Activated CD8-positive, alpha-beta memory T cell treated with anti-CD3 and anti-CD28 coated beads, Interleukin-2, amount 50 U/mL, for 48 hours (primary cell): ENCODE measurements at regions not wholly inside any gene's neighbourhood (a gene's known extent, or its start where the extent isn't known, plus 50 kb on each side); places are given as distances from the start of the nearest gene placed in this dataset.

Experiments
- DNase-seq: peaks from one replicate; pipeline ENCODE4 v3.0.0-alpha.2; 2020

- DNase-seq: no peak
Measured at GRCh38 chr4:14264437-14264836, 636.9 kb upstream of the BOD1L1 start.

DNA sequence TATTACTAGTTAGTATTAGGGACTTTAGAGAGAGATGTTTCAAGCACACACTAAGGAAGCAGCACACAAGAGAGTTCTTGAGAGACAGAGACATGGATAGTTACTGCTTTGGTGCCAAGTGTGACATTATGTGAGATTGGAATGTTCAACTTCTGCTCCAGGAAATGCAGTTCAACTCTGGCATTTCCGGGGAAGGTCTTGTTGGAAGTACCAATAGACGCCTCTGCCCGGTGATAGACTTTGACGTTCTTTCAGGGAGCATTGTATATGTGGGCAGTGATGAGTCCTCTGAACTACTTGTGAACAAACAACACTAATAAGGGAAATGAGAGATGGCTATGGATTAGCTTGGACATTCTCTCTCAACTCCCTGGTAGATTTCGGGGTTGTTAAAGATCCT lies 638.1 kb upstream of the BOD1L1 start:
- DNase-seq: no peak

- no peak for DNase-seq
Measured at GRCh38 chr4:14267373-14268060, 640.0 kb upstream of the BOD1L1 start.

GRCh38 chr4:14269824-14270223 lies 642.3 kb upstream of the BOD1L1 start:
- DNase-seq: no peak

DNA sequence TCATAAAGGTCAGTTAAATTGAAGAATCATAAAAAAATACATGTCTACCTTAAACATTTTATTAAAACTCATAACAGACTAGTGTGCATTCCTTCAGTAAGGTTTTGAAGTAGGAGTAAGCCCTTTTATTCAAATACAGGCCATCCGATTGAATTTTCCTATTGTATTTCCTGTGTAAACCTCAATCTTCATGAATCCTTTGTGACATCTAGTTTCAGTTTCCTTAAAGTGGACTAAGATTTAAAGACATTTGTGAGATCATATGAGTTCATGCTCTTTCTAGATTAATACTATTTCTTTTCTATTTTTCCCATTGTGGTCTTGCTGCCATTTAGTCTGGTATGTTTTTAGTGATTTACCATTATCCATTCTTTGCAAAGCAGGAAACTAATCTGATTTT lies 644.7 kb upstream of the BOD1L1 start:
- DNase-seq: no peak

DNA sequence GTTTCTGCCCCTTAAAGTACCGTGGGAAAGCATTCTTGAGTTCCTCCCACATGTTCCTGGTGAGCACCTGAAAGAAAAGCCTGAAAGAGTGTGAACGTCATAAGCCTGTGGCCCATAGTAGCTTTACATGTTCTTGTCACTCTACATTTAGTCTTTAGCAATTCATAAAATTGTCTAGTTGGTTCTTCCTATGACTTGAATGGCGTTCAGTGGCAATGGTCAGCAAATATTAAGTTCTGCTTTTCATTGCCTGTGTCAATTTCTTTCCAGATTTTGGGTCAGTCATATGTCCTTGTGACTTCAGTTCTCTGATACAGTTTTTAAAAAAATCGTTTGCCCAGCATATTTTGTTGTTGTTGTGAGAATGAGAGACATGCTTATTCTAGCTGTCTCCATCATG lies 650.0 kb upstream of the BOD1L1 start:
- no peak for DNase-seq

GRCh38 chr4:14280567-14280966 lies 653.0 kb upstream of the BOD1L1 start:
- DNase-seq: no peak

- no peak for DNase-seq
Measured at GRCh38 chr4:14284578-14284977, 657.1 kb upstream of the BOD1L1 start.

DNA sequence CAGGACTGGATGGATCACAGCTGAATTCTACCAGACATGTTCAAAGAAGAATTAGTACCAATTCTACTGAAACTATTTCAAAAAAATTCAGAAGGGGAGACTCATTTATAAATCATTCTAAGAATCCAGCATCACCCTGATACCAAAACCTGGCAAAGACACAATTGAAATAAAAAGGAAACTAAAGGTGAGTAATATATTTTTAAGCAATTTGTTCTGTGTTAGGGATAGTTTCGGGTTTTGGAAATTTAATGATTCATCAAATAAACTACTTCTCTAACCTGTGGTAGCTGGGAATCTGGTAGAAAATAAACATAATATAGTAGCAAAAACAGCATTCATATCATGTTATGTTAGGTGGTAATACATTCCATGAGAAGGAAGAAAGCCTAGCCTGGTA lies 662.2 kb upstream of the BOD1L1 start:
- no peak for DNase-seq

GRCh38 chr4:14293582-14293981 lies 666.1 kb upstream of the BOD1L1 start:
- DNase-seq: no peak

DNA sequence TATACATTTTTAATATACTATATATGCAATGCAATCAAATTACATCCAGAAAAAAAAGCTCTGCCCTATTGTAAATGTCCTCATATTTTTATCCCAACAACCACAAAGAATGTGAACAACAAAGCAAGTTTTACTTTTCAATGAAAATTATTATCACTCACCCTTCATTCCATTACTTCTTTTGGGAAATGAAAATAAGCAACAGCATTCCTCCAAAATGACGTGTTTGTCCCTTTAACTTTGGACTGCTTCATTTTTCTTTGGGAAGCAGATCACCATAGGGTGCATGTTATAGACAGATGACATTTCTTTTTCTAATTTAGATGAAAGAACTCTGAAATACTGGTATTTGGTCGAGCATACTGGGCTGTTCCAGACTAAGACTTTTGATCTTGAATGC lies 667.1 kb upstream of the BOD1L1 start:
- no peak for DNase-seq

- DNase-seq: no peak
Measured at GRCh38 chr4:14299166-14299565, 671.6 kb upstream of the BOD1L1 start.

GRCh38 chr4:14302021-14302420 lies 674.5 kb upstream of the BOD1L1 start:
- no peak for DNase-seq

DNA sequence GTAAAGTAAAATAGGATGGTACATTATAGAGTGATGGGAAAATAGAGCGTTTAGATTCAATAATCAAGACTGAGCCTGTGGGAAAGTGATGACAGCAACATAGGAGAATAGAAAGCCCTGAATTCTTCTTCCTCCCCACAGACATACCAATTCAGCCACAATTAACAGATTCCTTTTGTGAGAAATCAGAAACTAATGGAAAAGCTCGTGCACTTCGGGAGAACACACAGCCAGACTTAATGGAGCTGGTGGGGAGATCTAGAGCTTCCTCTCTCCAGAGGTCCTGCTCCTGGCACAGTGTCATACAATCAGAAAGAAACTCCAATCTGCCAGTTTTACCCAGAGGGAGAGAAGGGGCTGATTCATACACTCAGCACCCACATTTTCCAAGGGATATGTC lies 676.3 kb upstream of the BOD1L1 start:
- DNase-seq: no peak

- no peak for DNase-seq
Measured at GRCh38 chr4:14308229-14308651, 680.7 kb upstream of the BOD1L1 start.

GRCh38 chr4:14309431-14309830 lies 681.9 kb upstream of the BOD1L1 start:
- no peak for DNase-seq

GRCh38 chr4:14313757-14314156 lies 686.2 kb upstream of the BOD1L1 start:
- DNase-seq: no peak

GRCh38 chr4:14315129-14315528 lies 687.2 kb upstream of the CPEB2 start:
- no peak for DNase-seq

GRCh38 chr4:14317351-14317750 lies 684.9 kb upstream of the CPEB2 start:
- DNase-seq: no peak

DNA sequence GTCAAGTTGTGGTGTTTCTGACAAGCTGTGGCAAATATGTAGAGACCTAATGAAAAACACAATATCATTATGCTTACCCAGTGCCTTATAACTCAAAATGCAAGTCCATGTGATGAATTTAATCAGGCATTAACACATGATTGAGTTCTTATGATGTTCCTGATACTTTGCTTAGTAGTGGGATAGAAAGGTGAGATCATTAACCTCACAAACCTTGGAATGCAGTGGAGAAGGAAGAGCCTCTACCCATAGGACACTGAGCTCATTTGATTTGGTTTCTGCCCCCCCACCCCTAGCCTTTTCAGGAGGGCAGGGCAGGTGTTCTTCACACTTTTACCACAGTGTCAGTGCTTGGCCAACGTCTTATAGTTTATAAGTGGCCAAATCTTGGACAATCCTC lies 683.6 kb upstream of the CPEB2 start:
- DNase-seq: no peak

- DNase-seq: no peak
Measured at GRCh38 chr4:14321723-14322122, 680.6 kb upstream of the CPEB2 start.

DNA sequence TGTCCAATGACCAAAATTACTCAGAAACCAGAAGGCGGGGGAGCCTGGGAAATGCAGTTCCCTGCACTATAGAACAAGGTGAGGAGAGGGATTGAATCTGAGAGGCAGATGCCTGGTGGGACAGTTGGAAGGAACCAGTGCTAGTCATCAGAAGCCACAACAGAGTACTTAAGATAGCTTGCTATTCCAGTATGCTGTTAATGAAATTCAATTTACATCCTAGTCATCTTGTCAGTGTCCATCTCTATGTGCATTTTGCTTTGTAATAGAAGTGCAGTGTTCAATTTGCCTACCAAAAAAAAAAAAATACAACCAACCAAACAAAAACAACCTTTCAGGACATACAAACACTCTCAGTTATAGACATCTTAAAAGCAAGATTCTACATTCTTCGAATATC lies 679.1 kb upstream of the CPEB2 start:
- no peak for DNase-seq

DNA sequence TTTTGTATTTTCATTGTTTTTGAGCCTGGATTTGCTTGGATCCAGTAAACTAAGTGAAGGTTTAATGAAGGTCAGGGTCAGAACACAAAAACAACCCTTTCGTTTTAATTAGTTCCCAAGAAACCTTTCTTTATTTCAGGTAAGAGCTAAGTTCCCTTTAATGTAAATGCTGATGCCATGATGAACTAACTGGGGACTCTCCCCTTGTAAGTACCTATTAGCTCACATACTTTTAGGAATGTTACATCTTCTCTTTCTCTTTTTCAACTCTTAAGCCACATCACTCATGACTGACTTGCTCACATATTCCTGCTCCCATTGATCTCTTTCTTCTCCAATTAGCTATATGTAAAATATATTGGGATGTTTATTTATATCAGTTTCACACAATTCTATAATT lies 673.1 kb upstream of the CPEB2 start:
- DNase-seq: no peak

DNA sequence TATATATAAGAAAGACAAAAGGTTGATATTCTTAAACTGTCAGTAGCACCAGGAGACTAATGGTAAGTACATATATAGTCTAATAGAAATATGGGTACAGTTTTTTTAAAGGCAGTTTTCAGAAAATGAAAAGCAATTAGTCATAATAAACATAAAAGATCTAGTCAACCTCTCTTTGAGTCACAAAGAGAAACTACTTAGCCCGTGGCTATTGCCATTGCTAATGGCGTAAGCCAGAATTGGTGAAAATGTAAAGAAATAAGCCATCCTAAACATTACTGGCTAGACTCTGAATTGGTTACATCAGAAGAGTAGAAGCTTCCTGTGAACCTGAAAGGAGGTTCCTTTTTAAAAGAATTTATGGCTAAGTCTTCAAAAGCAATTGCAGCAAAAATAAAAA lies 668.7 kb upstream of the CPEB2 start:
- DNase-seq: no peak

GRCh38 chr4:14334166-14334565 lies 668.1 kb upstream of the CPEB2 start:
- DNase-seq: no peak

DNA sequence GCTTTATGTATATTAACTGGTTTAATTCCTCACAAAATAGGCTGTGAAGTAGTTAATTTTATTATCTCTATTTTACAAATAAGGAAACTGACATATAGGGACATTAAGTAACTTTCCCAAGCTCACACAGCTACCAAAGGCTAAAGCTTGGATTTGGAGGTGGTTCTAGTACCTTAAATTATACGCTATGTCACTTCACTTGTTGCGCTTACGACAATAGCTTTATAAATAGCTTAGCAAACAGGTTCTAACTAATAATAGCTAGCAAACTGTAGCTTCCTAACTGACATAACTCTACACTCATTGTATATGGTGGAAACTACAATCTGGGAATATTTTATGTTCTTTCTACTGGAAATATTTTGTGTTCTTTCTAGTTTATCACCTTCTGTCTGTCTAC lies 666.4 kb upstream of the CPEB2 start:
- DNase-seq: no peak
